Hepatocyte (in vitro differentiated cells): ENCODE measurements at regions not wholly inside any gene's neighbourhood (a gene's known extent, or its start where the extent isn't known, plus 50 kb on each side); places are given as distances from the start of the nearest gene placed in this dataset.

ENCODE experiments used
- DNase-seq: peaks from one replicate; pipeline ENCODE4 v3.0.0-alpha.2; 2016; ENCODE audit warnings: low spot score
- H2AFZ ChIP-seq: fragments of 200-600 bp; sonication (generic); 2 replicates; pipeline ENCODE4 v1.6.0; 2016; ENCODE audit warnings: antibody characterized with exemption, mild to moderate bottlenecking
- H3K27ac ChIP-seq: fragments of 200-600 bp; sonication (generic); 2 replicates; pipeline ENCODE4 v1.5.1; 2016; ENCODE audit warnings: mild to moderate bottlenecking
- H3K27me3 ChIP-seq: fragments of 200-600 bp; sonication (generic); 2 replicates; pipeline ENCODE4 v1.6.1; 2016
- H3K36me3 ChIP-seq: fragments of 200-600 bp; sonication (generic); replicated peaks from 2 replicates; pipeline ENCODE4 v1.5.1; 2016; ENCODE audit warnings: low read depth; ENCODE audit not compliant: insufficient read depth
- H3K4me1 ChIP-seq: fragments of 200-600 bp; sonication (generic); 2 replicates; pipeline ENCODE4 v1.5.1; 2016; ENCODE audit warnings: mild to moderate bottlenecking, moderate library complexity; ENCODE audit not compliant: insufficient read depth
- H3K4me2 ChIP-seq: fragments of 200-600 bp; sonication (generic); 2 replicates; pipeline ENCODE4 v1.6.0; 2016
- H3K4me3 ChIP-seq: fragments of 200-600 bp; sonication (generic); 2 replicates; pipeline ENCODE4 v1.5.1; 2016; ENCODE audit warnings: mild to moderate bottlenecking
- H3K79me2 ChIP-seq: fragments of 200-600 bp; sonication (generic); 2 replicates; pipeline ENCODE4 v1.6.0; 2017; ENCODE audit warnings: mild to moderate bottlenecking
- H3K9me2 ChIP-seq: fragments of 200-600 bp; sonication (generic); replicated peaks from 2 replicates; pipeline ENCODE4 v1.6.0; 2017; ENCODE audit warnings: mild to moderate bottlenecking; ENCODE audit not compliant: insufficient read depth
- H3K9me3 ChIP-seq: fragments of 200-600 bp; sonication (generic); 2 replicates; pipeline ENCODE4 v1.5.1; 2016; ENCODE audit warnings: low read depth, mild to moderate bottlenecking
- H4K20me1 ChIP-seq: fragments of 200-600 bp; sonication (generic); 2 replicates; pipeline ENCODE4 v1.6.0; 2016; ENCODE audit warnings: mild to moderate bottlenecking; ENCODE audit not compliant: insufficient read depth, poor library complexity, severe bottlenecking
- CTCF ChIP-seq: fragments of 200-600 bp; sonication (generic); IDR thresholded peaks from 2 replicates; pipeline ENCODE4 v1.5.1; 2016; ENCODE audit warnings: antibody characterized with exemption, mild to moderate bottlenecking; ENCODE audit not compliant: poor library complexity
- EZH2 ChIP-seq: fragments of 200-600 bp; sonication (generic); IDR thresholded peaks from 2 replicates; pipeline ENCODE4 v1.6.1; 2016; ENCODE audit warnings: antibody characterized with exemption, mild to moderate bottlenecking, borderline replicate concordance
- EZH2phosphoT487 ChIP-seq: fragments of 200-600 bp; sonication (generic); IDR thresholded peaks from one replicate; pipeline ENCODE4 v1.6.1; 2018; ENCODE audit warnings: antibody characterized with exemption, mild to moderate bottlenecking, low read depth, moderate library complexity; ENCODE audit not compliant: unreplicated experiment, severe bottlenecking
- WGBS: methylation state at CpG from one replicate; pipeline ENCODE4 v1.1.6; 2016; ENCODE audit warnings: low lambda C conversion rate; ENCODE audit errors: missing lambda C conversion rate; 5-methylcytosine and 5-hydroxymethylcytosine counted together

- H3K4me3 ChIP-seq, result no peak overlapping the region
- no peaks in the 10 kb centered on the region for H3K4me1 ChIP-seq
- whole genome bisulfite sequencing, result 85% methylated on average over 8 of the region's 8 CpGs
- H3K79me2 ChIP-seq, result no peaks in the 10 kb centered on the region
- H3K9me3 ChIP-seq, result no peaks in the 10 kb centered on the region
- H3K27me3 ChIP-seq, result no peaks in the 10 kb centered on the region
- H3K36me3 ChIP-seq, result no peaks in the 10 kb centered on the region
- H4K20me1 ChIP-seq, result no peaks in the 10 kb centered on the region
- no peaks in the 10 kb centered on the region for H3K9me2 ChIP-seq
- no peak overlapping the region for H3K4me2 ChIP-seq
- TF ChIP-seq EZH2, result no peak
- no peak for TF ChIP-seq CTCF
- no peak for TF ChIP-seq EZH2phosphoT487
- no peak overlapping the region for H3K27ac ChIP-seq
- no peak for DNase-seq
- H2AFZ ChIP-seq, result no peak overlapping the region
Observed at GRCh38 chr12:28086521-28087155, 103.6 kb upstream of the CCDC91 start.

- TF ChIP-seq EZH2, result no peak
- no peak for TF ChIP-seq CTCF
- TF ChIP-seq EZH2phosphoT487, result no peak
- no peak overlapping the region for H3K4me3 ChIP-seq
- H3K27ac ChIP-seq, result no peak overlapping the region
- H3K36me3 ChIP-seq, result no peaks in the 10 kb centered on the region
- no peaks in the 10 kb centered on the region for H3K9me2 ChIP-seq
- H3K79me2 ChIP-seq, result no peaks in the 10 kb centered on the region
- H3K4me1 ChIP-seq, result no peaks in the 10 kb centered on the region
- H3K27me3 ChIP-seq, result no peaks in the 10 kb centered on the region
- no peak overlapping the region for H2AFZ ChIP-seq
- 72% methylated on average over 3 of the region's 3 CpGs for WGBS
- H4K20me1 ChIP-seq, result no peaks in the 10 kb centered on the region
- DNase-seq, result no peak
- no peaks in the 10 kb centered on the region for H3K9me3 ChIP-seq
- H3K4me2 ChIP-seq, result no peak overlapping the region
Observed at GRCh38 chr12:28088566-28089272, 101.5 kb upstream of the CCDC91 start.

GRCh38 chr12:28089338-28089737, 100.9 kb upstream of the CCDC91 start:
- no peak for TF ChIP-seq EZH2
- TF ChIP-seq CTCF, result no peak
- no peak for TF ChIP-seq EZH2phosphoT487
- Histone ChIP-seq H3K27ac (no peak overlapping the region), H3K9me2 (no peaks in the 10 kb centered on the region), H3K9me3 (no peaks in the 10 kb centered on the region), H3K4me3 (no peak overlapping the region), H3K27me3 (no peaks in the 10 kb centered on the region), H3K4me1 (no peaks in the 10 kb centered on the region), H4K20me1 (no peaks in the 10 kb centered on the region), H2AFZ (no peak overlapping the region), H3K36me3 (no peaks in the 10 kb centered on the region), H3K79me2 (no peaks in the 10 kb centered on the region), H3K4me2 (no peak overlapping the region)
- 44% methylated on average over 5 of the region's 5 CpGs for WGBS
- DNase-seq, result no peak
